Heart left ventricle (tissue), 16 donors: ENCODE measurements at regions not wholly inside any gene's neighbourhood (a gene's known extent, or its start where the extent isn't known, plus 50 kb on each side); places are given as distances from the start of the nearest gene placed in this dataset.
"Not testable (repeated sequence)": the region's sequence is repeated elsewhere in the genome, so short reads cannot be mapped to it uniquely, and the experiment has no call there.

Source experiments
- ATAC-seq, 4 donors: fragments of 200-7000 bp; cut with Tn5 transposase; one replicate each; pipeline ENCODE4 v1.9.1; 2020 to 2022; ENCODE audit warnings: moderate library complexity in 4 of 4, mild to moderate bottlenecking in 3 of 4, moderate number of reproducible peaks in 1 of 4
- DNase-seq, 5 donors: peaks; one replicate each; pipeline ENCODE4 v3.0.0-alpha.2; 2020
- H3K27ac ChIP-seq, 12 donors: fragments of 200-600 bp; sonication (generic) in 4 of 12; one replicate each; pipeline versions ENCODE4 v1.5.0 to v1.8.0; 2016 to 2022; ENCODE audit warnings: mild to moderate bottlenecking in 2 of 12
- H3K27me3 ChIP-seq, 9 donors: fragments of 200-600 bp; sonication (generic) in 2 of 9; one replicate each; pipeline versions ENCODE4 v1.5.1 to v1.8.0; 2016 to 2022; ENCODE audit warnings: mild to moderate bottlenecking in 3 of 9
- H3K36me3 ChIP-seq, 9 donors: fragments of 200-600 bp; sonication (generic) in 2 of 9; one replicate each; pipeline versions ENCODE4 v1.5.0 to v1.8.0; 2018 to 2022; ENCODE audit warnings: mild to moderate bottlenecking in 2 of 9
- H3K4me1 ChIP-seq, 12 donors: fragments of 200-600 bp; sonication (generic) in 4 of 12; one replicate each; pipeline versions ENCODE4 v1.5.0 to v1.8.0; 2016 to 2022; ENCODE audit warnings: mild to moderate bottlenecking in 3 of 12
- H3K4me3 ChIP-seq, 12 donors: fragments of 200-600 bp; sonication (generic) in 4 of 12; one replicate each; pipeline versions ENCODE4 v1.5.0 to v1.8.0; 2017 to 2022; ENCODE audit warnings: mild to moderate bottlenecking in 9 of 12, moderate library complexity in 4 of 12
- H3K9me3 ChIP-seq, 12 donors: fragments of 200-600 bp; sonication (generic) in 4 of 12; one replicate each; pipeline versions ENCODE4 v1.5.0 to v1.8.0; 2016 to 2022; ENCODE audit warnings: mild to moderate bottlenecking in 1 of 12
- CTCF ChIP-seq, 12 donors: fragments of 200-600 bp; sonication (generic) in 4 of 12; IDR thresholded peaks; one replicate each; pipeline versions ENCODE4 v1.5.0 to v1.8.0; 2018 to 2022; ENCODE audit warnings: antibody characterized with exemption in 12 of 12, mild to moderate bottlenecking in 5 of 12
- POLR2A ChIP-seq, 2 donors: fragments of 450-650 bp; IDR thresholded peaks; one replicate each; pipeline ENCODE4 v1.6.1; 2017; ENCODE audit warnings: antibody characterized with exemption in 2 of 2, mild to moderate bottlenecking in 2 of 2, moderate library complexity in 2 of 2
- WGBS, 4 donors: extraction: QIAGEN DNeasy Blood & Tissue Kit in 2 of 4; methylation state at CpG; one replicate each; pipeline versions ENCODE4 v1.1.5 to v1.1.7; 2013 to 2018; 5-methylcytosine and 5-hydroxymethylcytosine counted together
- intact Hi-C, 10 donors: fragments of 100-400 bp; cut with DNase I; formaldehyde crosslinking; loops; one replicate each; pipeline versions ENCODE4 v1.11.1 to v1.14.2; 2022
- donor health status: ischemic (EF 13 %, LVEDD 7.1; RV severe dilation, severe dysfunction).
- donor health status: healthy with polysubstance abuse.
- donor health status: DM: no; HTN: yes; CAD: no.
- donor health status: DM: no; HTN: no; CAD: no.
- donor health status: ischemic (EF 25% LVEDD 6.9; RV normal size, moderate dysfunction).
- donor health status: ischemic (EF 25% LVEDD 5.7; RV mildly dilated, moderate dysfunction).
- donor health status: healthy.
- donor health status: DM: yes; HTN: yes; CAD: no.
- donor health status: ischemic (EF 35%, LVEDD 5.7; RV mildly dilated, moderate dysfunction).
- donor health status: nonischemic (EF 11% LVEDD 7.7; RV severe dilation, severe dysfunction).
- donor health status: DM: yes; HTN: yes; CAD: no.
- donor health status: PGD.
- donor health status: ischemic (EF 29% LVEDD 5.4; RV normal size, mild dysfunction).
- donor health status: nonischemic (EF 23%, LVEDD 6.1; RV moderate dilation, normal function).

- no peaks in the 10 kb centered on the region for H3K36me3 ChIP-seq
- no peaks in the 10 kb centered on the region for H3K9me3 ChIP-seq
- ATAC-seq = no peak
- no peak for TF ChIP-seq POLR2A (IDR thresholded peaks at IDR 0.05)
- TF ChIP-seq CTCF (IDR thresholded peaks at IDR 0.05) = no peak
- peaks cover 0 to 50% (median 0%) of the 10 kb centered on the region in 9 donors for H3K27me3 ChIP-seq
- 74 to 81% (median 78%) methylated on average over 6 to 59 of the region's 59 CpGs for WGBS, 4 donors
- intact Hi-C loops = loop anchor here in 1 of 10 donors (5.0 kb wide), 1 partner anchor 1901 kb away; no protein-coding TSS in a partner anchor
- peaks cover 0 to 15% (median 0%) of the 10 kb centered on the region in 12 donors for H3K4me1 ChIP-seq
- H3K27ac ChIP-seq = no peak overlapping the region
- H3K4me3 ChIP-seq = no peak overlapping the region
- no peak for DNase-seq
Observed at GRCh38 chr15:22258398-22259150, 178.2 kb downstream of the OR4M2 start.

GRCh38 chr15:22259151-22259750 is 178.9 kb downstream of the OR4M2 start:
- not testable (repeated sequence) for H3K36me3 ChIP-seq, H3K4me1 ChIP-seq, H3K9me3 ChIP-seq, ATAC-seq, H3K27ac ChIP-seq, DNase-seq, H3K4me3 ChIP-seq
- H3K27me3 ChIP-seq = peaks cover 0 to 46% (median 0%) of the 10 kb centered on the region in 9 donors
- WGBS, 4 donors = 76 to 85% (median 80%) methylated on average over 9 to 37 of the region's 37 CpGs
- intact Hi-C loops = loop anchor here in 1 of 10 donors (5.0 kb wide), 1 partner anchor 1902 kb away; no protein-coding TSS in a partner anchor

- Histone ChIP-seq H3K4me1 (peaks cover 0 to 4% (median 0%) of the 10 kb centered on the region in 12 donors), H3K9me3 (no peaks in the 10 kb centered on the region), H3K4me3 (no peak overlapping the region), H3K27ac (no peak overlapping the region), H3K36me3 (no peaks in the 10 kb centered on the region), H3K27me3 (peaks cover 0 to 42% (median 0%) of the 10 kb centered on the region in 9 donors)
- TF ChIP-seq CTCF (IDR thresholded peaks at IDR 0.05) = no peak
- no peak for TF ChIP-seq POLR2A (IDR thresholded peaks at IDR 0.05)
- DNase-seq = no peak
- intact Hi-C loops = loop anchor here in 1 of 10 donors (5.0 kb wide), 1 partner anchor 1903 kb away; no protein-coding TSS in a partner anchor
- no peak for ATAC-seq
- WGBS, 4 donors = 73 to 79% (median 77%) methylated on average over 7 of the region's 7 CpGs
Observed at GRCh38 chr15:22259881-22260421, 179.6 kb downstream of the OR4M2 start.

GRCh38 chr15:22262613-22263020 is 182.3 kb downstream of the OR4M2 start:
- H3K9me3 ChIP-seq = no peaks in the 10 kb centered on the region
- peaks cover 0 to 20% (median 0%) of the 10 kb centered on the region in 9 donors for H3K27me3 ChIP-seq
- no peaks in the 10 kb centered on the region for H3K36me3 ChIP-seq
- WGBS, 4 donors = 80 to 88% (median 84%) methylated on average over 13 of the region's 13 CpGs
- DNase-seq (peak in 3 of 5 donors; percentile 48 to 80 (median 60)), ATAC-seq (peak in 3 of 4 donors; percentile 20 to 52 (median 31))
- intact Hi-C loops = no loop called here
- H3K4me1 ChIP-seq = peaks cover 0 to 15% (median 0%) of the 10 kb centered on the region in 12 donors
- TF ChIP-seq CTCF (IDR thresholded peaks at IDR 0.05) = no peak
- no peak for TF ChIP-seq POLR2A (IDR thresholded peaks at IDR 0.05)
- peak overlapping the region in 1 of 12 donors; percentile 4 for H3K4me3 ChIP-seq
- H3K27ac ChIP-seq = no peak overlapping the region
